G401 (cell line): ENCODE measurements at regions not wholly inside any gene's neighbourhood (a gene's known extent, or its start where the extent isn't known, plus 50 kb on each side); places are given as distances from the start of the nearest gene placed in this dataset.

Experiments used
- DNase-seq: peaks from one replicate; pipeline ENCODE4 v3.0.0-alpha.2; 2015; ENCODE audit warnings: low spot score
- in situ Hi-C: cut with HindIII; loops from 2 replicates; pipeline ENCODE4 v1.10.0; 2016; ENCODE audit warnings: low sequenced_read_pairs, mixed read lengths

GRCh38 chr13:57784633-57785032 lies 153.1 kb downstream of the PCDH17 start:
- DNase-seq = no peak
- in situ Hi-C loops = no loop called here

GRCh38 chr13:57787058-57787791 lies 155.7 kb downstream of the PCDH17 start:
- no peak for DNase-seq
- in situ Hi-C loops = no loop called here

DNA sequence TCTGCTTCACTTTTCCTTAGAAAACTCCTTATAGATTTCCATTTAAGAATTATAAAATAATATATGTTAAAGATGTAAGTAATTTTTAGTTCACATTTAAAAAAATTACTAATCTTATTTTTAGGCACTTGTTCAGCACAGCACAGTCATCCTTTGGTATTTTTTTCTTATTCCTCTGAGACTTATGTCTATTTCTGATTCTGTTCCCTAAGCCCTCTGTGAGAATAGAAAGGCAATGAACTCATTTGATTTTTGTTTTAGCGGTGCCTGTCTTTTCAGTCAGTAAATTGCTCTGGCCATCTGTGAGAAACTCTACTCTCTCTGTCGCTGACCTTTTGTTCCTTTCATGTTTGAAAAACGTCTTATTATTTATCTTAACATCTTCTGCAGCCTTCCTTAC lies 168.1 kb downstream of the PCDH17 start:
- DNase-seq = no peak
- in situ Hi-C loops = no loop called here

DNA sequence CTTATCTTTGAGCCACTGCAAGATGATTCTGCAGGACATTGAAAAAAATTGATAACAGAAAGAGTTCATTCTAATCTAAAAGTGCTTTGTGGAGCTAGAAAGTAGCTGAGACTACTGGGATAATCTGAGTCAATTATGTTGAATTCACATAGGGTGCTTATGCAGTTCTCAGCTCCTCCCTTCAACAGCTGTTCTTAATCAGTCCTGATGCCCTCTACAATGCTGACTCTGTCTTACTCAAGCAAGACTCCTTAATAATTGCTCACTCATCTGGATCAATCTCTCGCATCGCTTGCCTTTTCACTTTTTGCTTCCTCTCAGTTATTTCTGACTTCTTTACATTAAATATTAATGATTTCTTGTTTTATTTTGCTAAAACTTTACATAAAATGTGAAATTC lies 182.1 kb downstream of the PCDH17 start:
- DNase-seq = no peak
- in situ Hi-C loops = no loop called here

GRCh38 chr13:57815600-57815999 lies 184.1 kb downstream of the PCDH17 start:
- no peak for DNase-seq
- in situ Hi-C loops = no loop called here

DNA sequence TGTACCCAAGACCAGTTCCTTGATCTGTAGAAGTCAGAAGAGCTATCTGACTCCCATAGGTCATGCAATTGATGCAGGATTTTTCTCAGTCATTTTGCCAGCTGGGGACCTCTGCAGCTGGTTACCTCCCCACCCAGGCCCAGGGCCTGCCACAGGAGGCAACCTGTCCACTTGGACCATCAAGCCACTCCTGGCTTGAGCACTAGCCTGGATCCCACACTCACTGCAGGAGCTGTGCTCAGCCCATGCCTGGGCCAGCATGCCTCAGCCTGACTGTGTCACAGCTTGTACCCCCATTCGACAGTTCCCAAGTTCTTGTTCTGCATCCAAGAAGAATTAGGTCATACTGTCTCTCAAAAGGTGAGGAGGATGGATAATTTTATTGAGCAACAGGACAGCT lies 189.4 kb downstream of the PCDH17 start:
- no peak for DNase-seq
- in situ Hi-C loops = no loop called here

DNA sequence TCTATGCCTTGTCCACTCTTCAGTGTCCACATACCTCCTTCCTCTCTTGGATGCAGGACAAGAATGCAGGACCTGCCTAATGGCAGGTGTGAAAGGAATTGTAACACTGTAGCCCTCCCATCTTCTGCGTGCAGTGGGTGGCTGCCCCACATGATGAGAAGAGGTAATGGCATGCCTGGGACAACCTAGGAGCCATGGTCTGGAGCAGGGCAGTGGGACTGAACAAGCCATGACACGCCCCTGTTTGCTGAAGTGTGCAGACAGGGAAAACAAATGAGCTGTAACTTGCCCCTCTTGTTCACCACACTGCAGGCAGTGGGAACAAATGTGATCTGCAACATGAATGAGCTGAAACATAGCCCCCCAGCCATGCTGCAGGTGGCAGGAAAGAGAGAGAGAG lies 192.2 kb downstream of the PCDH17 start:
- in situ Hi-C loops = no loop called here
- DNase-seq = no peak

DNA sequence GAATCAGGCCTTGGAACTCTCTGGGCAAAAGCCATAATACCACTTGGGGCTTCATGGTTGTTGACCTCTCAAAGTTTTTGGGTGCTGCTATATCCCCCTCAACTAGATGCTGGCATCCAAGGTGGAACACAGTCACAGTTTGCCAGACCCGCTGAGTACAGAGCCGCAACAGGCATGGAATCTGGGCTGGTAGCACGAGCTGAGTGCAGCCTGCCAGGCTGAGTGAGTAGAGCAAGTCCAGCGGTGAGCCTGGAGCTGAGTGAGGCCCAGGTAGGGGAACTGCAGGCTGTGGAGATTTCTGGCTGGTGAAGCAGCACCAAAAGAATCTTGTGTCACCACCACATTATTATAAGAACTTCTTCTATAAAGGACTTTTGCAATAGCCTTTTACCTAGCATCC lies 192.6 kb downstream of the PCDH17 start:
- DNase-seq = no peak
- in situ Hi-C loops = no loop called here

DNA sequence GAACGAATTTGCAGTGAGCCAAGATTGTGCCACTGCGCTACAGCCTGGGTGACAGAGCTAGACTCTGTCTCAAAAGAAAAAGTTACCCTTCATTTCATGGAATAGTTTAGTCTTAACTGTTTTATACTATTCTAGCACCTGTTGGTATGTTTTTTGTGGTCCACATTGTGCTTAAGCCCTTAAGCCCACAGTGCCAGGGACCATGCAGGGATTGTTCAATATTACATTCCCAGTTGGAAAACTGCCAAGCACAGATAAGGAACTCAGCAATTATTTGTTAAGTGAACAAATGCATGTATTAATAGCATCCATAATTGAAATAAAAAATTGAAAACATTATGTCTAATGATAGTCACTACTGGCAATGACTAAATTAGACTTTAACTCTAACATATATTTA lies 193.5 kb downstream of the PCDH17 start:
- in situ Hi-C loops = no loop called here

GRCh38 chr13:57829496-57829895 lies 198.0 kb downstream of the PCDH17 start:
- DNase-seq = no peak
- in situ Hi-C loops = no loop called here

More for the DNA sequence above, 193.5 kb downstream of the PCDH17 start:
- no peak for DNase-seq

GRCh38 chr13:57832187-57832586 lies 200.6 kb downstream of the PCDH17 start:
- in situ Hi-C loops = no loop called here
- DNase-seq = no peak

DNA sequence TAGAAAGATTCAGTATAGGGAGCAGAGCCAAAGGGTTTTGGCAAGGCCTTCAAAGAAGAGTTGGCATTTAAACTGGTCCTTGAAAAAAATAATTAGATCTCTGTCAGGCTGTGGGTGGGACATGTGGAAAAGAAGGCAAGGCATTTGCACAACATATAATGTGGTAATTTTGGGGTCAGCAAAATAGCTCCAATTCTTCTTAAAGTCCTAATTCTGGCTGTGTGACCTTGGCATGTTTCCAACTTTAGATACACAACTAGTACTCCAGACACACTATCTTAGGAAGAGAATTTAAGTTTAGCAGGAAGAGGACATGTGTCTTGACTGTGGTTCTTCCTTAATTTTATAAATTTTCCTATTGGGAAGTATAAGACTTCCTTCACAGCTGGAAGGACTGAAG lies 206.3 kb downstream of the PCDH17 start:
- in situ Hi-C loops = no loop called here
- DNase-seq = no peak

DNA sequence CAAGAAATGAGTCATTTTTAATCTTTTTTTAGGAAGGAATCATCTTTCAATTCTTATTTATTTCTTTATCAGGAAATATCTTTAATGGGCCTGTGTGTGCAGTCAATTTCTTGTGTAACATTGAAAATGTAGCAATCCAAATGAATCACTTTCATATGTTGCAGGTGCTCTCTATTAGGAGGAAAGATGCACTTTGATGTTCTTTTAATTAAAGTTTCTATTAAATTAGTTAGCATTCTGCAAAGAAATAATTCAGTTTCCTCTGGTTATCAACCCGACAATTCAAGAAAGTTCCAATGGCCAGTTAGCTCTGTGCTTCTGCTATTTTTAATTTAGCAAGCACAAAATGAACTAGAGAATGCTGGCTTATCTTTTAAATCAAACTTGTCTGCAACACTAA lies 212.0 kb downstream of the PCDH17 start:
- no peak for DNase-seq
- in situ Hi-C loops = no loop called here

DNA sequence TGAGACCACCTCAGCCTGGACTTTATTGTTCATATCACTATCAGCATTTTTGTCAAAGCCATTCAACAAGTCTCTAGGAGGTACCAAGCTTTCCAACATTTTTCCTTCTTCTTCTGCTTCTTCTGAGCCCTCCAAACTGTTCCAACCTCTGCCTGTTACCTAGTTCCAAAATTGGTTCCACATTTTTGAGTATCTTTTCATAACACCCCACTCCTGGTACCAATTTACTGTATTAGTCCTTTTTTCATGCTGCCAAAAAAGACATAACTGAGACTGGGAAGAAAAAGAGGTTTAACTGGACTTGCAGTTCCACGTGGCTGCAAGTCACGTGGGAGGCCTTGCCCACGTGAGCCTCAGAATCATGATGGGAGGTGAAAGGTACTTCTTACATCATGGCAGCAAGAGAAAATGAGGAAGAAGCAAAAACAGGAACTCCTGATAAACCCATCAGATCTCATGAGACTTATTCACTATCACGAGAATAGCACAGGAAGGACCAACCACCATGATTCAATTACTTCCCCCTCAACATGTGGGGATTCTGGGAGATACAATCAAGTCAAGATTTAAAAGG lies 215.1 kb downstream of the PCDH17 start:
- no peak for DNase-seq
- in situ Hi-C loops = no loop called here

DNA sequence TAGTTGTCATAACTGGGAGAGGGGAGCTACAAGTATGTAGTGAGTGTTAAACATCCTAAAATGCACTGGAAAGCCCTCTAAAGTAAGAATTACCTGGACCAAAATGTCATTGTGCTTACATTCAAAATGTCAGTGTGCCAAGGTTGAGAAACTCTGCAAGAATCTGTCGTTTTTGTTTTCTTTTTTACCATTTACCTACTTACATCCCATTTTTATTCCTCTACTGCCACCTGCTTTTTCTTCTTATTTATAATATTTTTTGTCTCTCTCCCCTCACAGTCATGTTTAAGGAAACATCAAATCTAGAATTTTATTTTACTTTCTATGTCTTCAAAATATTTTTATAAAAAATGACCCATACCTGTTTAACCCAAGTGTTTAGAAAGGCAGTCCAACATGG lies 226.4 kb downstream of the PCDH17 start:
- no peak for DNase-seq
- in situ Hi-C loops = no loop called here

DNA sequence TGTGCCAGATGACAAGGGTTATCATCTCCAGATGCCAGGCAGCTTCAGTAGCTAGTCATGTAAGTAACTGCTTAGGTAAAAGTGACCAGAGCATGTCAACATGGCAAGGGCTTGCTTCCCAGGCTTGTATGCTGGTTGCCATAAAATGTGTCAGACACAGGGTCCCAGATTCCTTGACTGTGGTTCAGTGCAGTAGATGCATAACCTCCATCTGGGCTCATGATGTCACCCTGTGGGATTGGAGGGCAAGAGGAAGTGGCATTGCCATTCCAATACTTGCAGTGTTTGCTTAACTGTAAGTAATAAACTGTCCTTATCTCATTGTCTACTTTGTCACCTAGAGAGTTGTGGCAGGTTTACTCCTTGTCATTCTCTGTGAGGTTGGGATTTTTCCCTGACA lies 226.8 kb downstream of the PCDH17 start:
- in situ Hi-C loops = no loop called here
- no peak for DNase-seq

GRCh38 chr13:57862879-57863278 lies 231.3 kb downstream of the PCDH17 start:
- DNase-seq = no peak
- in situ Hi-C loops = no loop called here

DNA sequence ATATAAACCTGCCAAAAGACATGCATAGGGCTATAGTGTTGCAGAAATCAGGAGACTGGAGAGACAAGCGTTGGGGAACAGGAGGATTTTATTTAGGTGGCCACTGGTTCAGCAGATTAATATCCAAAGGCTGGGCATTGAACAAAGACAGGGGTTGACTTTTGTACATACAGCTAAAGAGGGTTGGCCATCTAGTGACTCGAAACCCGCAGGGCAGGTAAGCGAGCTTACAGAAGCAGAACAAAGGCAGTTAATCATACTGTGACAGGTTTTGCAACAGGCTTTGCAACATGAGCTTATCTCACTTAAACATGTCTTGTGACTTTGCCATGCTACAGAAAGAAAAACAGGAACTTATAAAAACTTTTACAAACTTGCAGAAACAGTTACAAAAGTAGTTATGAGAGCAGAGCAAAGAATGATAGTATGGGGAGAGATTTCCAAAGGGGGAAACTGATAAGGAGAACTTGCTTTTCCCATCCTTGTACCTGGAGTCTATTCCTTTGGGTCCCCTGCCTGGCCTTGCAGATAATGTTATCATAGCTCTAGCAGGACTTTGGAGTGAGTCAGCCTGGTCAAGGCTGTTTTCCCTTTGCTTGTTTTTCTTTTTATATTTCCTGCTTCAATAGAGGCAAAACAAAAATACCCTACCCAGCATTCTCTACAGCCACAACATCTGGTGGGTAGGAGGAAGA lies 234.2 kb downstream of the PCDH17 start:
- in situ Hi-C loops = no loop called here
- DNase-seq = no peak

GRCh38 chr13:57874530-57874929 lies 243.0 kb downstream of the PCDH17 start:
- no peak for DNase-seq
- in situ Hi-C loops = no loop called here

- DNase-seq = no peak
- in situ Hi-C loops = no loop called here
These were observed 246.1 kb downstream of the PCDH17 start for GRCh38 chr13:57877601-57878000.

GRCh38 chr13:57878291-57878690 lies 246.7 kb downstream of the PCDH17 start:
- in situ Hi-C loops = no loop called here
- no peak for DNase-seq
